Upper lobe of left lung (tissue), 6 donors: ENCODE measurements at regions not wholly inside any gene's neighbourhood (a gene's known extent, or its start where the extent isn't known, plus 50 kb on each side); places are given as distances from the start of the nearest gene placed in this dataset.

Experiments used
- ATAC-seq, 2 donors: fragments of 200-7000 bp; cut with Tn5 transposase; one replicate each; pipeline ENCODE4 v1.9.1; 2022; ENCODE audit warnings: mild to moderate bottlenecking in 2 of 2, moderate library complexity in 2 of 2; ENCODE audit not compliant: low FRiP score in 2 of 2
- DNase-seq, 2 donors: peaks; one replicate each; pipeline ENCODE4 v3.0.0-alpha.2; 2019 to 2020
- H3K27ac ChIP-seq, 4 donors: fragments of 200-600 bp; sonication (generic); one replicate each; pipeline ENCODE4 v1.5.1; 2016 to 2019
- H3K27me3 ChIP-seq, 4 donors: fragments of 200-600 bp; sonication (generic); one replicate each; pipeline ENCODE4 v1.5.1; 2017 to 2019
- H3K36me3 ChIP-seq, 4 donors: fragments of 200-600 bp; sonication (generic); one replicate each; pipeline ENCODE4 v1.5.1; 2016 to 2019
- H3K4me1 ChIP-seq, 4 donors: fragments of 200-600 bp; sonication (generic); one replicate each; pipeline ENCODE4 v1.5.1; 2018 to 2019
- H3K4me3 ChIP-seq, 4 donors: fragments of 200-600 bp; sonication (generic); one replicate each; pipeline ENCODE4 v1.5.1; 2017 to 2019; ENCODE audit warnings: mild to moderate bottlenecking in 2 of 4, moderate library complexity in 1 of 4
- H3K9me3 ChIP-seq, 4 donors: fragments of 200-600 bp; sonication (generic); one replicate each; pipeline ENCODE4 v1.5.1; 2018 to 2019
- EP300 ChIP-seq, 4 donors: sonication (generic); formaldehyde crosslinking; IDR thresholded peaks; one replicate each; pipeline ENCODE4 v1.5.1; 2017; ENCODE audit warnings: antibody characterized with exemption in 4 of 4, control low read depth in 2 of 4
- POLR2A ChIP-seq, 4 donors: fragments of 450-650 bp; IDR thresholded peaks; one replicate each; pipeline ENCODE4 v1.5.1; 2016 to 2017; ENCODE audit warnings: antibody characterized with exemption in 4 of 4, mild to moderate bottlenecking in 2 of 4
- POLR2AphosphoS5 ChIP-seq, 2 donors: sonication (generic); formaldehyde crosslinking; IDR thresholded peaks; one replicate each; pipeline ENCODE4 v1.5.1; 2017; ENCODE audit warnings: antibody characterized with exemption in 2 of 2
- whole genome bisulfite sequencing, 2 donors: methylation state at CpG; one replicate each; pipeline ENCODE4 v1.1.5; 2017 to 2018; 5-methylcytosine and 5-hydroxymethylcytosine counted together
- TF ChIP-seq, protein P1 (sequence below), 6 experiments: fragments of 450-650 bp in 4 of 6; fragments of 200-600 bp in 2 of 6; sonication (generic) in 2 of 6; IDR thresholded peaks; one replicate each; pipeline ENCODE4 v1.5.1; 2016 to 2019; ENCODE audit warnings: antibody characterized with exemption in 6 of 6
- donor health status: DM: no; HTN: no; CAD: no; lungs with moderate emphysema.
- donor health status: DM: no; HTN: yes; CAD: no; lungs with severe emphysema.

GRCh38 chr17:36730857-36731490 lies 129.6 kb downstream of the MRM1 start:
- H3K27ac ChIP-seq: no peak overlapping the region
- 72 to 77% methylated on average over 6 of the region's 6 CpGs for WGBS, 2 donors
- H3K27me3 ChIP-seq: peaks cover 0 to 9% (median 3%) of the 10 kb centered on the region in 4 donors
- H3K9me3 ChIP-seq: no peaks in the 10 kb centered on the region
- DNase-seq (no peak), ATAC-seq (no peak)
- no peaks in the 10 kb centered on the region for H3K36me3 ChIP-seq
- peaks cover 0 to 5% (median 2%) of the 10 kb centered on the region in 4 donors for H3K4me1 ChIP-seq
- H3K4me3 ChIP-seq: no peak overlapping the region
- TF ChIP-seq, protein P1, sequence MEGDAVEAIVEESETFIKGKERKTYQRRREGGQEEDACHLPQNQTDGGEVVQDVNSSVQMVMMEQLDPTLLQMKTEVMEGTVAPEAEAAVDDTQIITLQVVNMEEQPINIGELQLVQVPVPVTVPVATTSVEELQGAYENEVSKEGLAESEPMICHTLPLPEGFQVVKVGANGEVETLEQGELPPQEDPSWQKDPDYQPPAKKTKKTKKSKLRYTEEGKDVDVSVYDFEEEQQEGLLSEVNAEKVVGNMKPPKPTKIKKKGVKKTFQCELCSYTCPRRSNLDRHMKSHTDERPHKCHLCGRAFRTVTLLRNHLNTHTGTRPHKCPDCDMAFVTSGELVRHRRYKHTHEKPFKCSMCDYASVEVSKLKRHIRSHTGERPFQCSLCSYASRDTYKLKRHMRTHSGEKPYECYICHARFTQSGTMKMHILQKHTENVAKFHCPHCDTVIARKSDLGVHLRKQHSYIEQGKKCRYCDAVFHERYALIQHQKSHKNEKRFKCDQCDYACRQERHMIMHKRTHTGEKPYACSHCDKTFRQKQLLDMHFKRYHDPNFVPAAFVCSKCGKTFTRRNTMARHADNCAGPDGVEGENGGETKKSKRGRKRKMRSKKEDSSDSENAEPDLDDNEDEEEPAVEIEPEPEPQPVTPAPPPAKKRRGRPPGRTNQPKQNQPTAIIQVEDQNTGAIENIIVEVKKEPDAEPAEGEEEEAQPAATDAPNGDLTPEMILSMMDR (IDR thresholded peaks at IDR 0.05): no peak
- TF ChIP-seq EP300 (IDR thresholded peaks at IDR 0.05) (no peak), POLR2AphosphoS5 (IDR thresholded peaks at IDR 0.05) (no peak), POLR2A (IDR thresholded peaks at IDR 0.05) (no peak)

DNA sequence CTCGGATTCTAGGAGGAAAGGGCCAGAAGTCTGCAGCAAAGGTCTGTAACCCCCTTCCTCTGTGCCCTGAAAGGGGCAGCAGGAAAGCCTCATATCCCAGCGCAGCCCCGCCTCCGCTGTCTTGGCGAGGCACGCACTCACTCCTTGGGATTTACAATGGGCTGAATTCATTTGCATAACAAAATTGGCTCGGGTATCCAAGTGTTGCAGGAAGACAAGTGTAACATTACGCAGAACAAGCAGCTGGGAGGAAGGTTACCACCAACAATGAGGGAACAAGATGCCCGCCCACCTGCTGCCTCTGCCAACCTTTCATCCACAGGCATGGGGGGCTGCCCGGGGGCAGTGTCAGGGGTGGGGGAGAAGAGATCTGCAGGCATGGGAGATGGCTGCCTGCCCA lies 130.4 kb downstream of the MRM1 start:
- WGBS, 2 donors: 33% methylated on average over 10 of the region's 10 CpGs; no CpG with 5 or more reads in 1 of the 2 donors
- no peak overlapping the region for H3K4me3 ChIP-seq
- H3K9me3 ChIP-seq: no peaks in the 10 kb centered on the region
- TF ChIP-seq, protein P1 (IDR thresholded peaks at IDR 0.05): no peak
- TF ChIP-seq POLR2A (IDR thresholded peaks at IDR 0.05) (no peak), POLR2AphosphoS5 (IDR thresholded peaks at IDR 0.05) (no peak), EP300 (IDR thresholded peaks at IDR 0.05) (no peak)
- peaks cover 0 to 9% (median 3%) of the 10 kb centered on the region in 4 donors for H3K27me3 ChIP-seq
- no peak overlapping the region for H3K27ac ChIP-seq
- no peaks in the 10 kb centered on the region for H3K36me3 ChIP-seq
- peaks cover 0 to 5% (median 2%) of the 10 kb centered on the region in 4 donors for H3K4me1 ChIP-seq
- DNase-seq (no peak), ATAC-seq (no peak)

GRCh38 chr17:36732351-36732750 lies 131.0 kb downstream of the MRM1 start:
- ATAC-seq (no peak), DNase-seq (no peak)
- Histone ChIP-seq H3K36me3 (no peaks in the 10 kb centered on the region), H3K27me3 (peaks cover 0 to 9% (median 3%) of the 10 kb centered on the region in 4 donors), H3K4me1 (peaks cover 0 to 5% (median 2%) of the 10 kb centered on the region in 4 donors), H3K9me3 (no peaks in the 10 kb centered on the region), H3K4me3 (no peak overlapping the region), H3K27ac (no peak overlapping the region)
- WGBS, 2 donors: 90% methylated on average over 5 of the region's 5 CpGs
- TF ChIP-seq POLR2A (IDR thresholded peaks at IDR 0.05) (no peak), EP300 (IDR thresholded peaks at IDR 0.05) (no peak), POLR2AphosphoS5 (IDR thresholded peaks at IDR 0.05) (no peak)
- TF ChIP-seq, protein P1 (IDR thresholded peaks at IDR 0.05): no peak

- Histone ChIP-seq H3K27ac (no peak overlapping the region), H3K4me1 (no peaks in the 10 kb centered on the region), H3K36me3 (no peaks in the 10 kb centered on the region), H3K4me3 (no peak overlapping the region), H3K27me3 (no peaks in the 10 kb centered on the region), H3K9me3 (no peaks in the 10 kb centered on the region)
- TF ChIP-seq EP300 (IDR thresholded peaks at IDR 0.05): no peak
- TF ChIP-seq POLR2AphosphoS5 (IDR thresholded peaks at IDR 0.05): no peak
- no peak for TF ChIP-seq POLR2A (IDR thresholded peaks at IDR 0.05)
- TF ChIP-seq, protein P1 (IDR thresholded peaks at IDR 0.05): no peak
- ATAC-seq: no peak
- WGBS, 2 donors: 80% methylated on average over 15 of the region's 15 CpGs
- no peak for DNase-seq
These were observed 135.1 kb downstream of the MRM1 start for GRCh38 chr17:36736201-36737156.
